ENCODE measurements at regions not wholly inside any gene's neighbourhood (a gene's known extent, or its start where the extent isn't known, plus 50 kb on each side); places are given as distances from the start of the nearest gene placed in this dataset.

GRCh38 chr1:58997060-58997411 is 213.2 kb upstream of the JUN start:
- Mint-ChIP-seq H3K4me3 (no peak overlapping the region), H3K27me3 (no peaks in the 10 kb centered on the region), H3K27ac (peak overlapping the region in 1 of 2 donors; percentile 73), H3K4me1 (peaks cover 5% of the 10 kb centered on the region), H3K9me3 (no peaks in the 10 kb centered on the region)
- ATAC-seq (no peak), DNase-seq (no peak)

- Mint-ChIP-seq H3K27ac (peak overlapping the region in 1 of 2 donors; percentile 9), H3K9me3 (no peaks in the 10 kb centered on the region), H3K4me3 (no peak overlapping the region), H3K27me3 (no peaks in the 10 kb centered on the region), H3K4me1 (peaks cover 5% of the 10 kb centered on the region)
- DNase-seq (no peak), ATAC-seq (no peak)
Observed at GRCh38 chr1:58997637-58998036, 213.8 kb upstream of the JUN start.

GRCh38 chr1:58999676-59000075 is 215.8 kb upstream of the JUN start:
- Mint-ChIP-seq H3K9me3 (no peaks in the 10 kb centered on the region), H3K27me3 (no peaks in the 10 kb centered on the region), H3K4me1 (peaks cover 9% of the 10 kb centered on the region), H3K27ac (no peak overlapping the region), H3K4me3 (no peak overlapping the region)
- ATAC-seq (no peak), DNase-seq (no peak)

- H3K9me3 Mint-ChIP-seq = no peaks in the 10 kb centered on the region
- H3K27ac Mint-ChIP-seq = peak overlapping the region; percentile 2 to 93
- peak overlapping the region in 1 of 2 donors; percentile 24 for H3K4me3 Mint-ChIP-seq
- no peak for ATAC-seq
- no peak for DNase-seq
- H3K27me3 Mint-ChIP-seq = no peaks in the 10 kb centered on the region
- H3K4me1 Mint-ChIP-seq = peaks cover 45% of the 10 kb centered on the region
Observed at GRCh38 chr1:59004755-59005154, 220.9 kb upstream of the JUN start.

- ATAC-seq (peak; percentile 27), DNase-seq (no peak)
- Mint-ChIP-seq H3K4me3 (peak overlapping the region; percentile 29 to 59), H3K27ac (peak overlapping the region; percentile 20 to 93), H3K27me3 (no peaks in the 10 kb centered on the region), H3K4me1 (peaks cover 45% of the 10 kb centered on the region), H3K9me3 (no peaks in the 10 kb centered on the region)
Observed at GRCh38 chr1:59005491-59006288, 221.8 kb upstream of the JUN start.

- DNase-seq (no peak), ATAC-seq (no peak)
- H3K4me3 Mint-ChIP-seq = peak overlapping the region in 1 of 2 donors; percentile 62
- no peaks in the 10 kb centered on the region for H3K9me3 Mint-ChIP-seq
- H3K27me3 Mint-ChIP-seq = no peaks in the 10 kb centered on the region
- H3K4me1 Mint-ChIP-seq = peaks cover 45% of the 10 kb centered on the region
- peak overlapping the region in 1 of 2 donors; percentile 27 for H3K27ac Mint-ChIP-seq
Observed at GRCh38 chr1:59006289-59006658, 222.4 kb upstream of the JUN start.

GRCh38 chr1:59006932-59007331 is 223.1 kb upstream of the JUN start:
- DNase-seq (no peak), ATAC-seq (no peak)
- Mint-ChIP-seq H3K4me1 (peaks cover 52% of the 10 kb centered on the region), H3K9me3 (no peaks in the 10 kb centered on the region), H3K27me3 (no peaks in the 10 kb centered on the region), H3K4me3 (peak overlapping the region in 1 of 2 donors; percentile 3), H3K27ac (peak overlapping the region in 1 of 2 donors; percentile 50)

GRCh38 chr1:59007429-59007819 is 223.6 kb upstream of the JUN start:
- no peaks in the 10 kb centered on the region for H3K9me3 Mint-ChIP-seq
- H3K4me1 Mint-ChIP-seq = peaks cover 52% of the 10 kb centered on the region
- DNase-seq = no peak
- peak overlapping the region in 1 of 2 donors; percentile 3 for H3K4me3 Mint-ChIP-seq
- peak overlapping the region in 1 of 2 donors; percentile 50 for H3K27ac Mint-ChIP-seq
- ATAC-seq = no peak
- H3K27me3 Mint-ChIP-seq = no peaks in the 10 kb centered on the region

GRCh38 chr1:59007820-59008598 is 224.2 kb upstream of the JUN start:
- Mint-ChIP-seq H3K9me3 (no peaks in the 10 kb centered on the region), H3K27ac (peak overlapping the region; percentile 66 to 96), H3K4me3 (peak overlapping the region; percentile 23 to 36), H3K27me3 (no peaks in the 10 kb centered on the region), H3K4me1 (peaks cover 52% of the 10 kb centered on the region)
- ATAC-seq (peak; percentile 96), DNase-seq (peak; percentile 30 to 79)

- Mint-ChIP-seq H3K9me3 (no peaks in the 10 kb centered on the region), H3K4me1 (peaks cover 52% of the 10 kb centered on the region), H3K27ac (peak overlapping the region; percentile 66 to 96), H3K4me3 (peak overlapping the region; percentile 23 to 36), H3K27me3 (no peaks in the 10 kb centered on the region)
- ATAC-seq (peak; percentile 67), DNase-seq (no peak)
Observed at GRCh38 chr1:59008599-59009347, 224.9 kb upstream of the JUN start.

GRCh38 chr1:59011663-59012062 is 227.8 kb upstream of the JUN start:
- DNase-seq (no peak), ATAC-seq (no peak)
- Mint-ChIP-seq H3K4me3 (no peak overlapping the region), H3K9me3 (no peaks in the 10 kb centered on the region), H3K4me1 (peaks cover 38% of the 10 kb centered on the region), H3K27ac (no peak overlapping the region), H3K27me3 (no peaks in the 10 kb centered on the region)

GRCh38 chr1:59012378-59012777 is 228.5 kb upstream of the JUN start:
- DNase-seq (no peak), ATAC-seq (no peak)
- no peaks in the 10 kb centered on the region for H3K27me3 Mint-ChIP-seq
- no peaks in the 10 kb centered on the region for H3K9me3 Mint-ChIP-seq
- no peak overlapping the region for H3K4me3 Mint-ChIP-seq
- no peak overlapping the region for H3K27ac Mint-ChIP-seq
- peaks cover 30% of the 10 kb centered on the region for H3K4me1 Mint-ChIP-seq

GRCh38 chr1:59013276-59013927 is 229.6 kb upstream of the JUN start:
- H3K4me3 Mint-ChIP-seq = peak overlapping the region in 1 of 2 donors; percentile 4
- DNase-seq = no peak
- H3K4me1 Mint-ChIP-seq = peaks cover 21% of the 10 kb centered on the region
- ATAC-seq = no peak
- H3K9me3 Mint-ChIP-seq = peaks cover 2 to 6% of the 10 kb centered on the region in 2 donors
- H3K27me3 Mint-ChIP-seq = no peaks in the 10 kb centered on the region
- H3K27ac Mint-ChIP-seq = no peak overlapping the region

- H3K27me3 Mint-ChIP-seq = no peaks in the 10 kb centered on the region
- no peak for ATAC-seq
- H3K9me3 Mint-ChIP-seq = peaks cover 7 to 10% of the 10 kb centered on the region in 2 donors
- peak overlapping the region in 1 of 2 donors; percentile 4 for H3K4me3 Mint-ChIP-seq
- no peak for DNase-seq
- no peak overlapping the region for H3K27ac Mint-ChIP-seq
- H3K4me1 Mint-ChIP-seq = peaks cover 21% of the 10 kb centered on the region
Observed at GRCh38 chr1:59013928-59014279, 230.1 kb upstream of the JUN start.

GRCh38 chr1:59014827-59015226 is 231.0 kb upstream of the JUN start:
- H3K4me1 Mint-ChIP-seq = peaks cover 28% of the 10 kb centered on the region
- H3K27me3 Mint-ChIP-seq = no peaks in the 10 kb centered on the region
- peak overlapping the region; percentile 15 to 64 for H3K27ac Mint-ChIP-seq
- H3K9me3 Mint-ChIP-seq = peaks cover 7 to 10% of the 10 kb centered on the region in 2 donors
- DNase-seq = no peak
- H3K4me3 Mint-ChIP-seq = no peak overlapping the region
- no peak for ATAC-seq
